Keratinocyte (primary cell): ENCODE measurements at regions not wholly inside any gene's neighbourhood (a gene's known extent, or its start where the extent isn't known, plus 50 kb on each side); places are given as distances from the start of the nearest gene placed in this dataset.

Experiments used
- CTCF ChIP-seq, 3 experiments: IDR thresholded peaks in 1 of 3; conservative IDR thresholded peaks in 1 of 3; optimal IDR thresholded peaks in 1 of 3; 2 replicates in 2 of 3; 3 replicates in 1 of 3; pipeline versions ENCODE3 to v1.5.1; 2011; ENCODE audit warnings: low read length in 3 of 3, mild to moderate bottlenecking in 3 of 3, moderate library complexity in 2 of 3, control low read depth in 1 of 3, inconsistent platforms in 1 of 3; ENCODE audit not compliant: insufficient read depth in 2 of 3; ENCODE audit errors: extremely low read depth in 1 of 3
- EZH2 ChIP-seq: IDR thresholded peaks from one replicate; pipeline ENCODE4 v1.6.1; 2012; ENCODE audit warnings: inconsistent platforms, mild to moderate bottlenecking, low read length, moderate library complexity

GRCh38 chr4:134425756-134426155 is 224.2 kb upstream of the PABPC4L start:
- no peak for TF ChIP-seq CTCF (optimal IDR thresholded peaks at IDR 0.05 in 1 of 3, IDR thresholded peaks at IDR 0.05 in 1 of 3, conservative IDR thresholded peaks at IDR 0.05 in 1 of 3; ENCODE audit: extremely low read depth in 1 of 3, insufficient read depth in 2 of 3, low read length in 3 of 3)
- no peak for TF ChIP-seq EZH2
